ENCODE measurements at regions not wholly inside any gene's neighbourhood (a gene's known extent, or its start where the extent isn't known, plus 50 kb on each side); places are given as distances from the start of the nearest gene placed in this dataset.

- no peak for TF ChIP-seq CTCF (IDR thresholded peaks at IDR 0.05; ENCODE audit: poor library complexity)
- TF ChIP-seq EZH2 (IDR thresholded peaks at IDR 0.05; ENCODE audit: borderline replicate concordance): no peak
- TF ChIP-seq EZH2phosphoT487 (IDR thresholded peaks at IDR 0.05; ENCODE audit: low read depth, severe bottlenecking, unreplicated experiment): no peak
These were observed 1272.1 kb upstream of the ADGRB3 start for GRCh38 chr6:67362976-67363375.

Data from hepatocyte (in vitro differentiated cells).